Astrocyte of the cerebellum (primary cell): ENCODE measurements at regions not wholly inside any gene's neighbourhood (a gene's known extent, or its start where the extent isn't known, plus 50 kb on each side); places are given as distances from the start of the nearest gene placed in this dataset.

Source experiments
- DNase-seq: peaks from one replicate; pipeline ENCODE4 v3.0.0-alpha.2; 2011; ENCODE audit warnings: low read depth
- H3K4me3 ChIP-seq: 2 replicates; pipeline ENCODE4 v1.5.1; 2011; ENCODE audit warnings: mild to moderate bottlenecking, low read depth, low read length, moderate library complexity
- CTCF ChIP-seq: IDR thresholded peaks from 2 replicates; pipeline ENCODE4 v1.5.1; 2012; ENCODE audit warnings: low read length, low read depth, moderate library complexity, mild to moderate bottlenecking; ENCODE audit errors: missing control alignments
- in situ Hi-C: cut with HindIII; loops from 2 replicates; pipeline ENCODE4 v1.10.0; 2017; ENCODE audit warnings: low sequenced_read_pairs

GRCh38 chr19:31759359-31759758, 410.1 kb upstream of the TSHZ3 start:
- in situ Hi-C loops: no loop called here
- TF ChIP-seq CTCF: no peak
- DNase-seq: no peak
- H3K4me3 ChIP-seq: no peak overlapping the region

GRCh38 chr19:31761281-31761913, 412.2 kb upstream of the TSHZ3 start:
- no peak for TF ChIP-seq CTCF
- no peak for DNase-seq
- H3K4me3 ChIP-seq: no peak overlapping the region
- in situ Hi-C loops: no loop called here

- TF ChIP-seq CTCF: no peak
- in situ Hi-C loops: no loop called here
- H3K4me3 ChIP-seq: no peak overlapping the region
- no peak for DNase-seq
Measured at GRCh38 chr19:31770223-31770622, 421.0 kb upstream of the TSHZ3 start.

GRCh38 chr19:31772915-31773314, 423.7 kb upstream of the TSHZ3 start:
- no peak for TF ChIP-seq CTCF
- DNase-seq: no peak

GRCh38 chr19:31781542-31781941, 432.3 kb upstream of the TSHZ3 start:
- no peak overlapping the region for H3K4me3 ChIP-seq
- in situ Hi-C loops: no loop called here
- no peak for DNase-seq
- TF ChIP-seq CTCF: no peak

More at GRCh38 chr19:31772915-31773314, 423.7 kb upstream of the TSHZ3 start:
- in situ Hi-C loops: no loop called here
- H3K4me3 ChIP-seq: no peak overlapping the region

- H3K4me3 ChIP-seq: no peak overlapping the region
- no peak for TF ChIP-seq CTCF
- in situ Hi-C loops: no loop called here
Measured at GRCh38 chr19:31783592-31783991, 434.4 kb upstream of the TSHZ3 start.

GRCh38 chr19:31784671-31785101, 435.4 kb upstream of the TSHZ3 start:
- no peak for TF ChIP-seq CTCF
- no peak for DNase-seq
- no peak overlapping the region for H3K4me3 ChIP-seq
- in situ Hi-C loops: no loop called here

More at GRCh38 chr19:31783592-31783991, 434.4 kb upstream of the TSHZ3 start:
- no peak for DNase-seq
